OCI-LY1 (cell line): ENCODE measurements at regions not wholly inside any gene's neighbourhood (a gene's known extent, or its start where the extent isn't known, plus 50 kb on each side); places are given as distances from the start of the nearest gene placed in this dataset.

Source experiments
- EZH2 ChIP-seq: fragments of 200-600 bp; sonication (generic), shearing (Covaris generic); IDR thresholded peaks from 2 replicates; pipeline ENCODE4 v1.8.0; 2017; ENCODE audit warnings: borderline replicate concordance, mixed run types, mild to moderate bottlenecking, antibody characterized with exemption, low read length, moderate library complexity, mixed read lengths
- TF ChIP-seq, protein P1 (sequence below): fragments of 200-600 bp; sonication (generic), shearing (Covaris generic); IDR thresholded peaks from 2 replicates; pipeline ENCODE4 v1.5.1; 2017; ENCODE audit warnings: mild to moderate bottlenecking, antibody characterized with exemption, low read length, moderate library complexity, mixed read lengths

DNA sequence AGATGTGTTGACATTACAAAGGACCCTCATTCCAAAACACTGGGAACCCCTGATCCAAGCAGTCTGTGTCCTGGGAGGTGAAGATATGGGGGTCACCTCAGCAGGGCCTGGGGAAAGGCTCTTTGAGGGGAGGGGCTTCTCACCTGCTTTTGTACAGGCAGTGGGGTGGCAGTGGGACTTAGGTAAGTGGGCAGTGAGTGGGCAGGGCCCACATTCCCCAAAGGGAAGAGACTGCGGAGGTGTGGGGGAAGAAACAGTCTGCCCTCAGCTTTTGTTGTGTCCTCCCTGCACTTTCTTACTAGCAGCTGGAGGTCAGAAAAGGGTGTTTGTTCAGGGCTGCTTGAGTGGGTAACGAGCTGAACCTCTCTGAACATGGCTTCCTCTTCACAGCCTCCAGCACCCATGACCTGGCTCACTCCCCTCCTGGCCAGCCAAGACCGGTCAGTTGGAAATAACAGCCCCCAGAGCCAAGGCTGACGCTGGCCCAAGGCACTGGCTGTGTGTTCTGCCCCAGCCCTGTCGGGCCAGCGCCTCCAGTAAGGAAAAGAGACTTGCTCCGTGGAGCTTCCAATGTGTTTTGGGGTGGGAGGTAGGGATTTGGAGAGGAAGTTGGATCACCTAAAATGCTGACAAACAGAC is 173.5 kb downstream of the PSMG1 start:
- TF ChIP-seq, protein P1, sequence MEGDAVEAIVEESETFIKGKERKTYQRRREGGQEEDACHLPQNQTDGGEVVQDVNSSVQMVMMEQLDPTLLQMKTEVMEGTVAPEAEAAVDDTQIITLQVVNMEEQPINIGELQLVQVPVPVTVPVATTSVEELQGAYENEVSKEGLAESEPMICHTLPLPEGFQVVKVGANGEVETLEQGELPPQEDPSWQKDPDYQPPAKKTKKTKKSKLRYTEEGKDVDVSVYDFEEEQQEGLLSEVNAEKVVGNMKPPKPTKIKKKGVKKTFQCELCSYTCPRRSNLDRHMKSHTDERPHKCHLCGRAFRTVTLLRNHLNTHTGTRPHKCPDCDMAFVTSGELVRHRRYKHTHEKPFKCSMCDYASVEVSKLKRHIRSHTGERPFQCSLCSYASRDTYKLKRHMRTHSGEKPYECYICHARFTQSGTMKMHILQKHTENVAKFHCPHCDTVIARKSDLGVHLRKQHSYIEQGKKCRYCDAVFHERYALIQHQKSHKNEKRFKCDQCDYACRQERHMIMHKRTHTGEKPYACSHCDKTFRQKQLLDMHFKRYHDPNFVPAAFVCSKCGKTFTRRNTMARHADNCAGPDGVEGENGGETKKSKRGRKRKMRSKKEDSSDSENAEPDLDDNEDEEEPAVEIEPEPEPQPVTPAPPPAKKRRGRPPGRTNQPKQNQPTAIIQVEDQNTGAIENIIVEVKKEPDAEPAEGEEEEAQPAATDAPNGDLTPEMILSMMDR = no peak
- no peak for TF ChIP-seq EZH2
